ENCODE measurements at regions not wholly inside any gene's neighbourhood (a gene's known extent, or its start where the extent isn't known, plus 50 kb on each side); places are given as distances from the start of the nearest gene placed in this dataset.

- no peak overlapping the region for H3K4me3 ChIP-seq (replicated peaks in 1 of 3; ENCODE audit: insufficient read depth in 1 of 3, low read depth in 1 of 3, low read length in 3 of 3)
- H2AFZ ChIP-seq (ENCODE audit: low read depth, low read length), result no peak overlapping the region
- intact Hi-C loops (cut with micrococcal nuclease), result no loop called here
- dilution Hi-C loops (cut with MboI; ENCODE audit: extremely low pct_ligation_motif_present, low sequenced_read_pairs), result no loop called here
- DNase-seq (ENCODE audit: low read depth, low spot score) (no peak), FAIRE-seq (no peak)
- H3K27ac ChIP-seq (ENCODE audit: insufficient read depth, low read depth, low read length), result no peak overlapping the region
- POLR2A ChIA-PET, result no interaction called here
- no peaks in the 10 kb centered on the region for H3K27me3 ChIP-seq (ENCODE audit: control insufficient read depth in 2 of 2, insufficient read depth in 2 of 2, low read length in 2 of 2)
- H3K9me1 ChIP-seq (replicated peaks; ENCODE audit: control insufficient read depth, extremely low read depth, insufficient read depth, low read length), result no peaks in the 10 kb centered on the region
- no peak overlapping the region for H3K4me2 ChIP-seq (ENCODE audit: insufficient read depth, low read length)
- no peaks in the 10 kb centered on the region for H3K4me1 ChIP-seq (ENCODE audit: control insufficient read depth, extremely low read depth, insufficient read depth, low read length)
- no peaks in the 10 kb centered on the region for H3K36me3 ChIP-seq (ENCODE audit: control insufficient read depth in 2 of 2, extremely low read depth in 1 of 2, insufficient read depth in 2 of 2, low read length in 2 of 2)
- no peak for TF ChIP-seq MAX (IDR thresholded peaks at IDR 0.05; ENCODE audit: insufficient read depth, insufficient read length)
- no peak for TF ChIP-seq FOS (IDR thresholded peaks at IDR 0.05; ENCODE audit: borderline replicate concordance, insufficient read depth, low read length)
- TF ChIP-seq EZH2 (IDR thresholded peaks at IDR 0.05; ENCODE audit: borderline replicate concordance, low read depth, low read length, severe bottlenecking), result no peak
- no peak for TF ChIP-seq POLR2A (IDR thresholded peaks at IDR 0.05; ENCODE audit: low read depth, low read length)
- no peak for TF ChIP-seq JUN (IDR thresholded peaks at IDR 0.05; ENCODE audit: borderline replicate concordance, insufficient read depth, insufficient read length, low read depth)
- no peak for TF ChIP-seq POLR2AphosphoS5 (IDR thresholded peaks at IDR 0.05; ENCODE audit: insufficient read depth, low read depth, low read length)
- no peak for TF ChIP-seq MYC (IDR thresholded peaks at IDR 0.05; ENCODE audit: low read depth, low read length)
- TF ChIP-seq, protein P1, sequence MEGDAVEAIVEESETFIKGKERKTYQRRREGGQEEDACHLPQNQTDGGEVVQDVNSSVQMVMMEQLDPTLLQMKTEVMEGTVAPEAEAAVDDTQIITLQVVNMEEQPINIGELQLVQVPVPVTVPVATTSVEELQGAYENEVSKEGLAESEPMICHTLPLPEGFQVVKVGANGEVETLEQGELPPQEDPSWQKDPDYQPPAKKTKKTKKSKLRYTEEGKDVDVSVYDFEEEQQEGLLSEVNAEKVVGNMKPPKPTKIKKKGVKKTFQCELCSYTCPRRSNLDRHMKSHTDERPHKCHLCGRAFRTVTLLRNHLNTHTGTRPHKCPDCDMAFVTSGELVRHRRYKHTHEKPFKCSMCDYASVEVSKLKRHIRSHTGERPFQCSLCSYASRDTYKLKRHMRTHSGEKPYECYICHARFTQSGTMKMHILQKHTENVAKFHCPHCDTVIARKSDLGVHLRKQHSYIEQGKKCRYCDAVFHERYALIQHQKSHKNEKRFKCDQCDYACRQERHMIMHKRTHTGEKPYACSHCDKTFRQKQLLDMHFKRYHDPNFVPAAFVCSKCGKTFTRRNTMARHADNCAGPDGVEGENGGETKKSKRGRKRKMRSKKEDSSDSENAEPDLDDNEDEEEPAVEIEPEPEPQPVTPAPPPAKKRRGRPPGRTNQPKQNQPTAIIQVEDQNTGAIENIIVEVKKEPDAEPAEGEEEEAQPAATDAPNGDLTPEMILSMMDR (IDR thresholded peaks at IDR 0.05; ENCODE audit: extremely low read depth in 1 of 2, insufficient read depth in 1 of 2, low read depth in 1 of 2, low read length in 2 of 2), result no peak
- no peaks in the 10 kb centered on the region for H4K20me1 ChIP-seq (replicated peaks; ENCODE audit: control insufficient read depth, extremely low read depth, insufficient read depth, low read length)
- no peak overlapping the region for H3K9ac ChIP-seq (replicated peaks; ENCODE audit: extremely low read depth, insufficient read depth, low read length)
- no peaks in the 10 kb centered on the region for H3K79me2 ChIP-seq (ENCODE audit: control insufficient read depth, insufficient read depth, low read length)
- CTCF ChIA-PET, result no interaction called here
- BruUV-seq (replicated peaks), result no TSS peak
- peaks cover 2% of the 10 kb centered on the region for H3K9me3 ChIP-seq (replicated peaks; ENCODE audit: control insufficient read depth, insufficient read depth, low read length)
These were observed 633.4 kb upstream of the CELF4 start for GRCh38 chr18:38198956-38199355.

All from endothelial cell of umbilical vein (primary cell).